GM23338 (cell line): ENCODE measurements at regions not wholly inside any gene's neighbourhood (a gene's known extent, or its start where the extent isn't known, plus 50 kb on each side); places are given as distances from the start of the nearest gene placed in this dataset.
A peak's percentile ranks its signal among the peaks of the same experiment; 100 is the strongest.

Source experiments
- ATAC-seq: fragments of 200-7000 bp; cut with Tn5 transposase; 3 replicates; pipeline ENCODE4 v1.9.1; 2020
- DNase-seq: peaks from one replicate; pipeline ENCODE4 v3.0.0-alpha.2; 2015; ENCODE audit warnings: low spot score
- H2AFZ ChIP-seq: fragments of 200-600 bp; sonication (generic); 2 replicates; pipeline ENCODE4 v1.8.0; 2016; ENCODE audit warnings: antibody characterized with exemption, mild to moderate bottlenecking, moderate library complexity
- H3F3A ChIP-seq: fragments of 200-600 bp; sonication (generic); replicated peaks from 2 replicates; pipeline ENCODE4 v1.8.0; 2017; ENCODE audit warnings: antibody characterized with exemption, mixed run types, low read depth
- H3K27ac ChIP-seq: fragments of 200-600 bp; sonication (generic); 2 replicates; pipeline ENCODE4 v1.6.1; 2016; ENCODE audit warnings: low read depth
- H3K27me3 ChIP-seq: fragments of 200-600 bp; sonication (generic); 2 replicates; pipeline ENCODE4 v1.8.0; 2016; ENCODE audit warnings: mild to moderate bottlenecking, mixed run types, moderate library complexity; ENCODE audit not compliant: insufficient read depth
- H3K36me3 ChIP-seq: fragments of 200-600 bp; sonication (generic); 2 replicates; pipeline ENCODE4 v1.8.0; 2016; ENCODE audit warnings: mild to moderate bottlenecking; ENCODE audit not compliant: insufficient read depth
- H3K4me1 ChIP-seq: fragments of 200-600 bp; sonication (generic); 2 replicates; pipeline ENCODE4 v1.8.0; 2016; ENCODE audit warnings: mild to moderate bottlenecking, moderate library complexity; ENCODE audit not compliant: insufficient read depth
- H3K4me2 ChIP-seq: fragments of 200-600 bp; sonication (generic); 2 replicates; pipeline ENCODE4 v1.7.1; 2017; ENCODE audit warnings: mixed run types
- H3K4me3 ChIP-seq: fragments of 200-600 bp; sonication (generic); 2 replicates; pipeline ENCODE4 v1.6.1; 2016; ENCODE audit warnings: mixed run types
- H3K79me2 ChIP-seq: fragments of 200-600 bp; sonication (generic); replicated peaks from 2 replicates; pipeline ENCODE4 v1.8.0; 2017; ENCODE audit warnings: mild to moderate bottlenecking; ENCODE audit not compliant: insufficient read depth
- H3K9me2 ChIP-seq: fragments of 200-600 bp; sonication (generic); 2 replicates; pipeline ENCODE4 v1.8.0; 2017; ENCODE audit not compliant: insufficient read depth
- H4K20me1 ChIP-seq: fragments of 200-600 bp; sonication (generic); replicated peaks from 2 replicates; pipeline ENCODE4 v1.8.0; 2017; ENCODE audit warnings: mild to moderate bottlenecking; ENCODE audit not compliant: insufficient read depth
- H3K27ac Mint-ChIP-seq: 2 replicates; pipeline ENCODE4 v1.8.0; 2020; ENCODE audit warnings: inconsistent platforms, mild to moderate bottlenecking, moderate library complexity, mixed read lengths
- H3K27me3 Mint-ChIP-seq: 3 replicates; pipeline ENCODE4 v1.8.0; 2022; ENCODE audit warnings: low read depth, mild to moderate bottlenecking, moderate library complexity, mixed read lengths, inconsistent platforms; ENCODE audit not compliant: insufficient read depth, poor library complexity
- H3K36me3 Mint-ChIP-seq: 3 replicates; pipeline ENCODE4 v1.8.0; 2021; ENCODE audit warnings: low read depth, mild to moderate bottlenecking, inconsistent platforms, moderate library complexity, mixed read lengths
- H3K4me1 Mint-ChIP-seq: 3 replicates; pipeline ENCODE4 v1.8.0; 2020; ENCODE audit warnings: mild to moderate bottlenecking, inconsistent platforms, mixed read lengths
- H3K4me3 Mint-ChIP-seq: 3 replicates; pipeline ENCODE4 v1.8.0; 2021; ENCODE audit warnings: moderate library complexity, mild to moderate bottlenecking, inconsistent platforms, mixed read lengths
- H3K9me3 Mint-ChIP-seq: 3 replicates; pipeline ENCODE4 v1.8.0; 2020; ENCODE audit warnings: moderate library complexity, mild to moderate bottlenecking, inconsistent platforms, mixed read lengths
- CREB1 ChIP-seq: fragments of 250-450 bp; sonication (Bioruptor Pico); IDR thresholded peaks from 2 replicates; pipeline ENCODE4 v1.5.0; 2020; ENCODE audit warnings: low read depth, mild to moderate bottlenecking, moderate library complexity
- CTCF ChIP-seq, 2 experiments: fragments of 200-600 bp in 1 of 2; sonication (generic) in 1 of 2; conservative IDR thresholded peaks; 2 replicates each; pipeline versions ENCODE4 v1.5.1 to v1.6.1; 2016 to 2017; ENCODE audit warnings: antibody characterized with exemption in 2 of 2, low read depth in 2 of 2, mild to moderate bottlenecking in 2 of 2, moderate library complexity in 1 of 2
- ETS1 ChIP-seq: IDR thresholded peaks from 2 replicates; pipeline ENCODE4 v1.6.1; 2016; ENCODE audit warnings: antibody characterized with exemption
- EZH2 ChIP-seq: fragments of 200-600 bp; sonication (generic); IDR thresholded peaks from one replicate; pipeline ENCODE4 v1.8.0; 2017; ENCODE audit warnings: antibody characterized with exemption, mild to moderate bottlenecking, low read depth; ENCODE audit not compliant: unreplicated experiment
- EZH2phosphoT487 ChIP-seq: fragments of 200-600 bp; sonication (generic); IDR thresholded peaks from one replicate; pipeline ENCODE4 v1.8.1; 2018; ENCODE audit warnings: antibody characterized with exemption; ENCODE audit not compliant: unreplicated experiment
- JUNB ChIP-seq: IDR thresholded peaks from one replicate; pipeline ENCODE4 v1.6.1; 2016; ENCODE audit warnings: antibody characterized with exemption; ENCODE audit not compliant: unreplicated experiment
- NANOG ChIP-seq: IDR thresholded peaks from 2 replicates; pipeline ENCODE4 v1.6.1; 2016; ENCODE audit warnings: antibody characterized with exemption, borderline replicate concordance
- POLR2AphosphoS5 ChIP-seq: IDR thresholded peaks from 2 replicates; pipeline ENCODE4 v1.6.1; 2016; ENCODE audit warnings: antibody characterized with exemption, low read depth
- REST ChIP-seq: IDR thresholded peaks from one replicate; pipeline ENCODE4 v1.6.1; 2018; ENCODE audit warnings: antibody characterized with exemption; ENCODE audit not compliant: unreplicated experiment
- STAT1 ChIP-seq: IDR thresholded peaks from one replicate; pipeline ENCODE4 v1.6.1; 2016; ENCODE audit warnings: antibody characterized with exemption; ENCODE audit not compliant: unreplicated experiment
- ZNF114 ChIP-seq: fragments of 250-450 bp; sonication (Bioruptor Pico); IDR thresholded peaks from 2 replicates; pipeline ENCODE4 v1.5.0; 2020; ENCODE audit warnings: mild to moderate bottlenecking, moderate library complexity
- ZNF331 ChIP-seq: fragments of 250-450 bp; sonication (Bioruptor Pico); IDR thresholded peaks from 2 replicates; pipeline ENCODE4 v1.5.0; 2020; ENCODE audit warnings: low read depth, mild to moderate bottlenecking, moderate library complexity
- ZNF462 ChIP-seq: fragments of 250-450 bp; sonication (Bioruptor Pico); IDR thresholded peaks from 2 replicates; pipeline ENCODE4 v1.5.0; 2020; ENCODE audit warnings: mild to moderate bottlenecking, moderate library complexity

- Mint-ChIP-seq H3K27me3 (peaks cover 4% of the 10 kb centered on the region), H3K9me3 (no peaks in the 10 kb centered on the region), H3K36me3 (no peaks in the 10 kb centered on the region), H3K4me1 (peaks cover 14% of the 10 kb centered on the region), H3K27ac (no peak overlapping the region), H3K4me3 (no peak overlapping the region)
- Histone ChIP-seq H3K4me1 (no peaks in the 10 kb centered on the region), H3K27ac (no peak overlapping the region), H3K27me3 (no peaks in the 10 kb centered on the region), H3K4me2 (no peak overlapping the region), H3K36me3 (no peaks in the 10 kb centered on the region), H2AFZ (peak overlapping the region; percentile 63; the same call in 1 of the 2 replicates), H3F3A (no peaks in the 10 kb centered on the region), H3K9me2 (0 out of 2 replicates have a peak, but pooled peaks cover 5% of the 10 kb centered on the region), H3K4me3 (no peak overlapping the region), H3K79me2 (no peaks in the 10 kb centered on the region), H4K20me1 (no peaks in the 10 kb centered on the region)
- no peak for ATAC-seq
- no peak for DNase-seq
- TF ChIP-seq EZH2phosphoT487, result no peak
- TF ChIP-seq EZH2, result no peak
- TF ChIP-seq CTCF (conservative IDR thresholded peaks at IDR 0.05; ENCODE audit: low read depth in 2 of 2), result no peak
- TF ChIP-seq ZNF331 (CRISPR knock-in tag), result no peak
- no peak for TF ChIP-seq POLR2AphosphoS5
- TF ChIP-seq ZNF462 (CRISPR knock-in tag), result no peak
- TF ChIP-seq STAT1, result no peak
- TF ChIP-seq ZNF114 (CRISPR knock-in tag), result no peak
- no peak for TF ChIP-seq REST
- TF ChIP-seq CREB1, result no peak
- no peak for TF ChIP-seq JUNB
- no peak for TF ChIP-seq NANOG
- no peak for TF ChIP-seq ETS1
Observed at GRCh38 chr2:237259201-237259600, 154.8 kb downstream of the COL6A3 start.
